ENCODE measurements at regions not wholly inside any gene's neighbourhood (a gene's known extent, or its start where the extent isn't known, plus 50 kb on each side); places are given as distances from the start of the nearest gene placed in this dataset.
"Not testable (repeated sequence)": the region's sequence is repeated elsewhere in the genome, so short reads cannot be mapped to it uniquely, and the experiment has no call there.

- not testable (repeated sequence) for TF ChIP-seq POLR2AphosphoS5, POLR2A, CTCF, EP300 (IDR thresholded peaks at IDR 0.05)
Measured at GRCh38 chr2:131835022-131835421, 307.3 kb downstream of the CCDC74A start.
